ENCODE measurements at regions not wholly inside any gene's neighbourhood (a gene's known extent, or its start where the extent isn't known, plus 50 kb on each side); places are given as distances from the start of the nearest gene placed in this dataset.

DNA sequence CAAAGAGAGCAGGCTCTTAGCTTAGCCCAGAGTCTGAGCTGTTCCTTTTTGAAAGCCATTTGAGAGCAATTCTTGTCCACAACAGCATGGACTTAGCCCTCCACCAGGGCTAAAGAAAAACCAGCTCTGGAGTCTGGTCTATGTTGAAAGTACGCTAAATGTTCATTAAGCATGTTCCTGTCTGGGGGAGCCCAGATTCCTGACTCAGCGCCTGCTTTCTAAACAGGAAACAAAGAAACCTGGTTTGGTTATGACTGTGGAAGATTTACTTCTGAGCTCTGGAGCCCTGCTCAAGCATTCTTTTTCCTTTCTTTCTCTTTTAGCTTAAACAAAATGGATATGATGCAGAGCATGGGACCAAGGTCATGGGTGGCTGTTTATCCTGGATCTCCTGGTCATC is 279.8 kb downstream of the RBM43 start:
- TF ChIP-seq, protein P1, sequence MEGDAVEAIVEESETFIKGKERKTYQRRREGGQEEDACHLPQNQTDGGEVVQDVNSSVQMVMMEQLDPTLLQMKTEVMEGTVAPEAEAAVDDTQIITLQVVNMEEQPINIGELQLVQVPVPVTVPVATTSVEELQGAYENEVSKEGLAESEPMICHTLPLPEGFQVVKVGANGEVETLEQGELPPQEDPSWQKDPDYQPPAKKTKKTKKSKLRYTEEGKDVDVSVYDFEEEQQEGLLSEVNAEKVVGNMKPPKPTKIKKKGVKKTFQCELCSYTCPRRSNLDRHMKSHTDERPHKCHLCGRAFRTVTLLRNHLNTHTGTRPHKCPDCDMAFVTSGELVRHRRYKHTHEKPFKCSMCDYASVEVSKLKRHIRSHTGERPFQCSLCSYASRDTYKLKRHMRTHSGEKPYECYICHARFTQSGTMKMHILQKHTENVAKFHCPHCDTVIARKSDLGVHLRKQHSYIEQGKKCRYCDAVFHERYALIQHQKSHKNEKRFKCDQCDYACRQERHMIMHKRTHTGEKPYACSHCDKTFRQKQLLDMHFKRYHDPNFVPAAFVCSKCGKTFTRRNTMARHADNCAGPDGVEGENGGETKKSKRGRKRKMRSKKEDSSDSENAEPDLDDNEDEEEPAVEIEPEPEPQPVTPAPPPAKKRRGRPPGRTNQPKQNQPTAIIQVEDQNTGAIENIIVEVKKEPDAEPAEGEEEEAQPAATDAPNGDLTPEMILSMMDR (IDR thresholded peaks at IDR 0.05) = no peak
- TF ChIP-seq POLR2A (IDR thresholded peaks at IDR 0.05) (no peak), POLR2AphosphoS5 (IDR thresholded peaks at IDR 0.05) (no peak)

Data from prostate gland (tissue), 2 donors.